Body of pancreas (tissue), 4 donors: ENCODE measurements at regions not wholly inside any gene's neighbourhood (a gene's known extent, or its start where the extent isn't known, plus 50 kb on each side); places are given as distances from the start of the nearest gene placed in this dataset.

ENCODE experiments used
- ATAC-seq: fragments of 150-250 bp; one replicate; pipeline ENCODE4 v1.9.1; 2016
- DNase-seq, 4 donors: peaks; one replicate each; pipeline ENCODE4 v3.0.0-alpha.2; 2019
- H3K27ac ChIP-seq, 4 donors: fragments of 200-600 bp; sonication (generic); 1 replicate in 3 of 4; 2 replicates in 1 of 4; pipeline versions ENCODE4 v1.5.1 to v1.6.1; 2016 to 2019; ENCODE audit warnings: mild to moderate bottlenecking in 1 of 4, mixed read lengths in 1 of 4, moderate library complexity in 1 of 4
- H3K27me3 ChIP-seq, 2 donors: fragments of 200-600 bp; sonication (generic); one replicate each; pipeline ENCODE4 v1.6.0; 2016; ENCODE audit warnings: mild to moderate bottlenecking in 1 of 2
- H3K36me3 ChIP-seq, 2 donors: fragments of 200-600 bp; sonication (generic); replicated peaks in 1 of 2; 2 replicates each; pipeline ENCODE4 v1.5.1; 2016; ENCODE audit warnings: low read depth in 2 of 2; ENCODE audit not compliant: insufficient read depth in 1 of 2
- H3K4me1 ChIP-seq: fragments of 200-600 bp; sonication (generic); one replicate; pipeline ENCODE4 v1.6.0; 2016
- H3K4me3 ChIP-seq, 2 donors: fragments of 200-600 bp; sonication (generic); 1 replicate in 1 of 2; 2 replicates in 1 of 2; pipeline ENCODE4 v1.5.1; 2016 to 2019
- H3K9me3 ChIP-seq, 3 donors: fragments of 200-600 bp; sonication (generic); 1 replicate in 2 of 3; 2 replicates in 1 of 3; pipeline ENCODE4 v1.5.1; 2016
- CTCF ChIP-seq, 7 experiments: fragments of 450-650 bp in 4 of 7; fragments of 200-600 bp in 3 of 7; sonication (generic) in 3 of 7; IDR thresholded peaks; one replicate each; pipeline ENCODE4 v1.5.1; 2016 to 2019; ENCODE audit warnings: antibody characterized with exemption in 7 of 7
- POLR2A ChIP-seq, 3 donors: fragments of 450-650 bp; IDR thresholded peaks; one replicate each; pipeline ENCODE4 v1.6.1; 2016; ENCODE audit warnings: antibody characterized with exemption in 3 of 3, mild to moderate bottlenecking in 2 of 3
- WGBS, 2 donors: methylation state at CpG; one replicate each; pipeline ENCODE4 v1.1.5; 2017; 5-methylcytosine and 5-hydroxymethylcytosine counted together
- intact Hi-C: fragments of 100-400 bp; cut with DNase I; formaldehyde crosslinking; loops from one replicate; pipeline ENCODE4 v1.15.1; 2023

- H3K9me3 ChIP-seq: no peaks in the 10 kb centered on the region
- no peaks in the 10 kb centered on the region for H3K27me3 ChIP-seq
- TF ChIP-seq CTCF (IDR thresholded peaks at IDR 0.05) (no peak), POLR2A (IDR thresholded peaks at IDR 0.05) (no peak)
- intact Hi-C loops: no loop called here
- no peaks in the 10 kb centered on the region for H3K36me3 ChIP-seq
- DNase-seq: no peak
- ATAC-seq: no peak
- H3K27ac ChIP-seq: no peak overlapping the region
- H3K4me1 ChIP-seq: no peaks in the 10 kb centered on the region
- no peak overlapping the region for H3K4me3 ChIP-seq
Measured at GRCh38 chr4:93888308-93888707, 59.8 kb downstream of the ATOH1 start.

- no peak for DNase-seq
- Histone ChIP-seq H3K27me3 (no peaks in the 10 kb centered on the region), H3K4me1 (no peaks in the 10 kb centered on the region), H3K9me3 (no peaks in the 10 kb centered on the region), H3K36me3 (no peaks in the 10 kb centered on the region), H3K4me3 (no peak overlapping the region), H3K27ac (no peak overlapping the region)
- no peak for ATAC-seq
- intact Hi-C loops: no loop called here
- TF ChIP-seq POLR2A (IDR thresholded peaks at IDR 0.05): no peak
- no peak for TF ChIP-seq CTCF (IDR thresholded peaks at IDR 0.05)
Measured at GRCh38 chr4:93888768-93889167, 60.2 kb downstream of the ATOH1 start.

- Histone ChIP-seq H3K27ac (no peak overlapping the region), H3K27me3 (no peaks in the 10 kb centered on the region), H3K4me3 (no peak overlapping the region), H3K36me3 (no peaks in the 10 kb centered on the region), H3K4me1 (no peaks in the 10 kb centered on the region), H3K9me3 (no peaks in the 10 kb centered on the region)
- 56 to 71% methylated on average over 2 of the region's 2 CpGs for WGBS, 2 donors
- TF ChIP-seq CTCF (IDR thresholded peaks at IDR 0.05): no peak
- TF ChIP-seq POLR2A (IDR thresholded peaks at IDR 0.05): no peak
- no peak for DNase-seq
- no peak for ATAC-seq
- intact Hi-C loops: no loop called here
Measured at GRCh38 chr4:93891244-93891643, 62.7 kb downstream of the ATOH1 start.

GRCh38 chr4:93894995-93895394 is 66.4 kb downstream of the ATOH1 start:
- intact Hi-C loops: no loop called here
- TF ChIP-seq POLR2A (IDR thresholded peaks at IDR 0.05): no peak
- no peak for TF ChIP-seq CTCF (IDR thresholded peaks at IDR 0.05)
- ATAC-seq (no peak), DNase-seq (no peak)
- no peaks in the 10 kb centered on the region for H3K36me3 ChIP-seq
- no peaks in the 10 kb centered on the region for H3K9me3 ChIP-seq
- H3K27me3 ChIP-seq: no peaks in the 10 kb centered on the region
- H3K4me3 ChIP-seq: no peak overlapping the region
- 27 to 49% methylated on average over 2 of the region's 2 CpGs for WGBS, 2 donors
- no peaks in the 10 kb centered on the region for H3K4me1 ChIP-seq
- H3K27ac ChIP-seq: no peak overlapping the region

- Histone ChIP-seq H3K4me3 (no peak overlapping the region), H3K36me3 (no peaks in the 10 kb centered on the region), H3K27me3 (no peaks in the 10 kb centered on the region), H3K27ac (no peak overlapping the region), H3K4me1 (no peaks in the 10 kb centered on the region), H3K9me3 (no peaks in the 10 kb centered on the region)
- DNase-seq: no peak
- ATAC-seq: no peak
- TF ChIP-seq CTCF (IDR thresholded peaks at IDR 0.05): no peak
- TF ChIP-seq POLR2A (IDR thresholded peaks at IDR 0.05): no peak
- WGBS, 2 donors: 9 to 18% methylated on average over 1 of the region's 1 CpG
- intact Hi-C loops: no loop called here
Measured at GRCh38 chr4:93896516-93896915, 68.0 kb downstream of the ATOH1 start.
